ENCODE measurements at regions not wholly inside any gene's neighbourhood (a gene's known extent, or its start where the extent isn't known, plus 50 kb on each side); places are given as distances from the start of the nearest gene placed in this dataset.

GRCh38 chrX:1086444-1087409 lies 125.7 kb downstream of the CRLF2 start:
- TF ChIP-seq, protein P1, sequence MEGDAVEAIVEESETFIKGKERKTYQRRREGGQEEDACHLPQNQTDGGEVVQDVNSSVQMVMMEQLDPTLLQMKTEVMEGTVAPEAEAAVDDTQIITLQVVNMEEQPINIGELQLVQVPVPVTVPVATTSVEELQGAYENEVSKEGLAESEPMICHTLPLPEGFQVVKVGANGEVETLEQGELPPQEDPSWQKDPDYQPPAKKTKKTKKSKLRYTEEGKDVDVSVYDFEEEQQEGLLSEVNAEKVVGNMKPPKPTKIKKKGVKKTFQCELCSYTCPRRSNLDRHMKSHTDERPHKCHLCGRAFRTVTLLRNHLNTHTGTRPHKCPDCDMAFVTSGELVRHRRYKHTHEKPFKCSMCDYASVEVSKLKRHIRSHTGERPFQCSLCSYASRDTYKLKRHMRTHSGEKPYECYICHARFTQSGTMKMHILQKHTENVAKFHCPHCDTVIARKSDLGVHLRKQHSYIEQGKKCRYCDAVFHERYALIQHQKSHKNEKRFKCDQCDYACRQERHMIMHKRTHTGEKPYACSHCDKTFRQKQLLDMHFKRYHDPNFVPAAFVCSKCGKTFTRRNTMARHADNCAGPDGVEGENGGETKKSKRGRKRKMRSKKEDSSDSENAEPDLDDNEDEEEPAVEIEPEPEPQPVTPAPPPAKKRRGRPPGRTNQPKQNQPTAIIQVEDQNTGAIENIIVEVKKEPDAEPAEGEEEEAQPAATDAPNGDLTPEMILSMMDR (IDR thresholded peaks at IDR 0.05): no peak
- TF ChIP-seq POLR2A (IDR thresholded peaks at IDR 0.05): no peak
